ENCODE measurements at regions not wholly inside any gene's neighbourhood (a gene's known extent, or its start where the extent isn't known, plus 50 kb on each side); places are given as distances from the start of the nearest gene placed in this dataset.
"Not testable (repeated sequence)": the region's sequence is repeated elsewhere in the genome, so short reads cannot be mapped to it uniquely, and the experiment has no call there.

DNA sequence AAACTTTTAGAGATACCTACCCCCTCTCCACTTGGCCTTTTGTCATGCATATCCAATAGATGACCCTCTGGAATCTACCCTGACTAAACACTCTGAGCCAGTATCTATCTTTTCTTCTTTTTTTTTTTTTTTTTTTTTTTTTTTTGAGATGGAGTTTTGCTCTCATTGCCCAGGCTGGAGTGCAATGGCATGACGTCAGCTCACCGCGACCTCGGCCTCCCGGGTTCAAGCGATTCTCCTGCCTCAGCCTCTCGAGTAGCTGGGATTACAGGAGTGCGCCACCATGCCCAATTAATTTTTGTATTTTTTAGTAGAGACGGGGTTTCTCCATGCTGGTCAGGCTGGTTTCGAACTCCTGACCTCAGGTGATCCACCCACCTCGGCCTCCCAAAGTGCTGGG, 50.8 kb upstream of the GRIN2B start:
- not testable (repeated sequence) for DNase-seq (ENCODE audit: low spot score)

DNA sequence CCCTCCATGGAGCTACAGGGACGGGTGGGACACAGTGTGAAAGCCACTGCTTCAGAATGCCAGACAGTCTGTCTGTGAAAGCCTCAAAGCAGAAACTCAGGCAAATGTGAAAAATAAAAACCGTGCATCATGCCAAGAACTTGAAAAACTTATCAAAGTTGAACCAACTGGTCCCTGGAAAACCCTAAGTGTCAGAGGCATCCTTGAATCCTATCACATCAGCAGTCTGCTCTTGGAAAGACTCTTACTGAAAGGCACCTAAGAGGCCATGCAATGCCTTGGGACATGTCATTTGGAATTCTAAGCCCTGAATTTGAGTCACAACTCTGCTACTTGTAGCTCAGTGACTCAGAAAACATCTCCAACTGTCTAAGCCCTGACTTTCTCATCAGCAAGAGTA, 62.4 kb upstream of the GRIN2B start:
- DNase-seq (ENCODE audit: low spot score) = no peak

DNA sequence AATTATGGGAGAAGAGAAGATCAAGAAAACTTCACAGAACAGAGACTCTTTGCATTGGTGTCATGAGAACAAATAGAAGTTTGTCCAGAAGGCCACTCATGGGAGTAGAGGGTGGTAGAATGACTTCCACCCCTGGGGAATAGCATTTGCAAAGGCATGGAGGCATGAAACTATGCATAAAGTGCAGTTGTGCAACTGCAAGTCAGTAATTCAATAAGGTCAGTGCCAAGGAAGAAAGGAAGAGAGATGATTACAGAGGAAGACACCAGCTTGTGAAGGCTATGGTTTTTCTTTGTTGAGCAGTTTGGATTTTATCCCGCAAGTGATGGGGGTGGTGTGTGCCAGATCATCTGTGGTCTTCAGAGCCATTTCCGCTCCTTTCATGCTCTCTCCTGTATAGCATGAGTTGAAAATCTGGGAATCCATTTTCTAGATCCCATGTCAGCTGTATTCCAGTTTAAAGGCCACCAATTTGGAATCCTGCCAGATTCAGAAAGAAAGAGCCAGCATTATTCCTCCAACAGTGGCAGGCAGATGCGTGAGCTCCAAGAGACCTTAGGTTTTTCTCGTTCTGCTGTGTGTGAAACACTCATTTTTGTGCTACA, 67.6 kb upstream of the GRIN2B start:
- no peak for DNase-seq (ENCODE audit: low spot score)

DNA sequence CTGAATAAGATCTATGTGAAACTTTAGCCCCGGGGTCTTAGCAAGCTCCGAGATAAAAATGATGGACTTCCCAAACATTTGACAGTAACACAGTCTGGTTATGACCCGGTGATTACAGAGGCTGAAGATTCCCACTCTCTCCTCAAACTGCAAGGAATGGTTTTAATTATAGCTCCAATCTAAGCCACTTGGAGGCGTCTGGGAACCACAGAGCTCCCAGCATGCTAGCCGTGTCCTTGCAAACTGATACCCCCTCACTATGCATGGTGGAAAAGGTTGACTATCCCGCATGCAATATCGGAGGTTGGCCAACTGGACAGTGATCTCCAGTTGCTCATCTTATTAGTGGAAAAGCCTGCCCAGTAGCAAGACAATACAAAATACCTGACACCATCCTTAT, 76.5 kb upstream of the GRIN2B start:
- DNase-seq (ENCODE audit: low spot score) = no peak

DNA sequence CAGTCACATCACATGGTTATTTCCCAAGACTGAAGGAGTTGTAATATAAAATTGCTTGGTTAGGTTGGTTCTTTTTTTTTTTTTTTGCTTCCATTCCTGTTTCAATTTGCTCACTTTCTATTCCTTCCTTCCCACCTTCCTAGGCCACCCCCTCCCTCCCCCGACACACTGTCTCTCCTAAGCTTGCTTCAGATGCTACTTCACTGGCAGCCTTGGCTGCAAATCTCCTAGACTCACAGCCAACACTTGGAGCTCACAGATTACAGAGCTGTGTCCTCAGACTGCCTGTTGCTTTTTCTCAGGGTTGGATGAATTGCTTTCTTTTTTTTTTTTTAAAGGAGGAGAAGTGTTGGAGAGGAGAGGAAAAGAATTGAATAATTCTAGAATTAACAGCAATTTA, 77.3 kb upstream of the GRIN2B start:
- no peak for DNase-seq (ENCODE audit: low spot score)

DNA sequence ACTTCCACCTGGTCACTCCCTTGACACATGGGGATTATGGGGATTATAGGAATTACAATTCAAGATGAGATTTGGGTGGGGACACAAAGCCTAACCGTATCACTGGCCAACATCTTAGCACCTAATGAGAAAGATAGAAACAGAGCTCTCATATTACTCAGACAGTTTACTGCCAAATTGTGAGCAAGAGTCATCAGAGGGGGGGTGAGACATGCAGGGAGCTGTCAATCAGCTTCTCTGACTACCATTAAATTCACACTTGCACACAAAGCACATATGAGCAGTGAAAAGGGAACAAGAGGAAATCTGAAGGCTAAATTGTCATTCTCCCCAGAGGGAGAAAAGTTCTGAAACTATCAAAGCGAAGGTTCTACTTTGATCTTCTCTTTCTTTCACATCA, 78.1 kb upstream of the GRIN2B start:
- DNase-seq (ENCODE audit: low spot score) = no peak

DNA sequence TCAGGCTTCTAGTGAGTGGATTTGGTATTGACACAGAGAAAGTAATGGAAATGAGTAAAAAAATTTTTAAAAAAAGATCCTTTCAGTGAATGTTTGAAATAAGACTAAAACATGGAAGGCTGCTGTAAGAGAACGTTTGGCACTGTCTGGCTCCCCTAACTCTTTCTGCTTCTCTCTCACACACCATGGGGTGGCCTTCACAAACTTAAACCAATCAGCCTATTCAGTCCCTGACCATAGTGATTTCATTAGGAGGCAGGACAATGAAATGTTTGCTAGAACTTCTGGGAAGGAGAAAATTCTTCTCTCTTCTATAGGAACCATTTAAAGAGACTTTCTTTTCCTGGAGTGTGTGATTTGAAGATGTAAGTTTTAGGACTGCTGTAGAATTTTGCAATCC, 84.2 kb upstream of the GRIN2B start:
- no peak for DNase-seq (ENCODE audit: low spot score)

DNA sequence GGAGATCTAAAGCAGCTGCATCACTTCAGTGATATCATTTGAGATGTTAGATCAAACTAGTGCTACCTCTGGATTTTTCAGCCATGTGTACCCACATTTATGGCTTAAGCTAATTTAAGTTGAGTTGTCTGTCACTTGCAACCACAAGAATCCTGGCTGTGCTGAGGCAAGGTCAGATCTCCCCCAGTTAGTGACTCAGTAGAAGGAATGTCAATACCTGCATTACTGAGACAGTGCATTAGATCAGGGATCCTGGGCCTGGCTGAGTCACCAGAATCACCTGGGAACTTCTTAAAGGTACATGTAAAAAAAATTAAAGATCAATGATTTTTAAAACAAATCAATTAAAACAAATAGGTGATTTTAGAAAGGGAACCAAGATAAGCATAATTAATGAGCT, 84.6 kb upstream of the GRIN2B start:
- no peak for DNase-seq (ENCODE audit: low spot score)

DNA sequence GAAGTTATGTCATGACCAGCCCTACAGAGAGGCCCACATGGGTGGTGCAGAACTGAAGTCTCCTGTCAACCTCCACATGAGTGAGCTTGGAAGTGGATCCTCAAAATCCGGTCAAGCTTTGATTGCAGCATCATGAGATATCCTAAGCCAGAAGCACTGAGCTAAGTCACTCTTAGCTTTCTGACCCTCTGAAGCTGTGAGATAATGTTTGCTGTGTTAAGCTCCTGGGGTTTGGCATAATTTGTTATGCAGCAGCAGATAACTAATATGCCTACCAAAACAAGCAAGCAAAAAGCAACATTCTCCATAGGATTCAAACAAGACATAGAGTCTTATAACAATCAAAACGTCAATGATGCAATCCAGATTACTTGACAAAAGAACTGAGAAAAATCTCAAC, 87.6 kb upstream of the GRIN2B start:
- DNase-seq (ENCODE audit: low spot score) = no peak

DNA sequence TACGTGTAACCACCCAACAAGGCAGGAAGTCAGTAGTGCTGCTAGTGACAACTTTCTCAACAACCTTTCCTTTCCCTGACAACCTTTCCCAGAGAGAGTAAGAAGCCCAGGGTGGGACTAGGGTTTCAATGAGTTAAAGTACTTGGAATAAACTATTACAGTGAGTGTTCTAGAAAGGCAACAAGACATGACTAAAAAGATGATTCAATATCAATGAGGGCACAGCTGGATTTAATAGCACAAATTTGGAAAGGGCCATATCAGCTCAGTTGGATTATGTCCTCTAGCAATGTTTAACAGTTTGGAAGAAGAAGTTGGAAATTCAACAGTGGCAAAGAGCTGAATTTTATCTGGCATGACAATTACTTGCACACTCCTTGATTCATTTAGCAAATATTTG, 90.4 kb upstream of the GRIN2B start:
- no peak for DNase-seq (ENCODE audit: low spot score)

DNA sequence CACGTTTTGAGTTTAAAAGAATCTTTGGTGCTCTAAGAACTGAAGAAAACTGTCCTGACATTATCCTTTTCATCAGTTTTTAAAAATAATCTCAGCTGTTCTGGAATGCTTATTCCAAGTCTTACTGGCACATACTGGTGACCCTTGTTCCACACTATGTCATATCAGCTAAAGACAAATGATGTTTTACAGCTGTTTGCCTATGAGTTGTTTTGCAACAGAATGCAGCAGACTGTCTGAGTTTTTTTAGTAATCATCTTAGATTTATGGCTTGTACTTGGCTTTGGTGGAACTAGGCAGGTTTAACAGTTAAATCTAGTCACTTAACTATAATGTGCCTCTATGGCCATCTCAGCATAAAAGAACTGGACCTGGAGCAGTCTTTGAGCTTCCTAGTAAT, 91.6 kb upstream of the GRIN2B start:
- no peak for DNase-seq (ENCODE audit: low spot score)

DNA sequence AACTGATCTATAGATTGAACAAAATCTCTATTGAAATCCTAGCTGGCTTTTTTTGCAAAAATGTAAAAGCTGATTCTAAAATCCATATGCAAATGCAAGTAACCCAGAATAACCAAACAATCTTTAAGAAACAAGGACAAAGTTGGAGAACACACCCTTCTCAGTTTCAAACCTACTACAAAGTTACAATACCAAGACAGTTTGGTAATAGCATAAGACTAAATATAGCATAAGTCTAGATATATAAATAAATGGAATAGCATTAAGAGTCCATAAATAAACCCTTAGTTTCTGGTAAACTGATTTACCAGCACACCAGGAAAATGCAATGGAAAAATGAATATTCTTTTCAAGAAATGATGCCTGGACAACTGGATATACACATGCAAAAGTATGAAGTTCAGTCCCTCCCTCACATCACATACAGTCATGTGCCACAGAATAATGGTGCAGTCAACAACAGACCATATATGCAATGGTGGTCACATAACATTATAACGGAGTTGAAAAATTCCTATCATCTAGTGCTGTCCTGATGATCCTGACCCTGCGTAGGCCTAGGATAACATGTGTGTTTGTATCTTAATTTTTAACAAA, 94.5 kb upstream of the GRIN2B start:
- no peak for DNase-seq (ENCODE audit: low spot score)

DNA sequence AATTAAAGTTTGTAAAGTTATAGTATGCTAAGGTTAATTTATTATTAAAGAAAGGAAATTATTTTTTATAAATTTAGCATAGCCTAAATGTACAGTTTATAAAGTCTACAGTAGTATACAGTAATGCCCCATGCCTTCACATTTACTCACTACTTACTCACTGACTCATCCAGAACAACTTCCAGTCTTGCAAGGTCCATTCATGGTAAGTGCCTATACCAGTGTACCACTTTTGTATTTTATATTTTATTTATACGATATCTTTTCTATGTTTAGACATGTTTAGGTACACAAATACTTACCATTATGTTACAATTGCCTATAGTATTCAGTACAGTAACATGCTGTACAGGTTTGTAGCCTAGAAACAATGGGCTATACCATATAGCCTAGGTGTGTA, 95.1 kb upstream of the GRIN2B start:
- no peak for DNase-seq (ENCODE audit: low spot score)

DNA sequence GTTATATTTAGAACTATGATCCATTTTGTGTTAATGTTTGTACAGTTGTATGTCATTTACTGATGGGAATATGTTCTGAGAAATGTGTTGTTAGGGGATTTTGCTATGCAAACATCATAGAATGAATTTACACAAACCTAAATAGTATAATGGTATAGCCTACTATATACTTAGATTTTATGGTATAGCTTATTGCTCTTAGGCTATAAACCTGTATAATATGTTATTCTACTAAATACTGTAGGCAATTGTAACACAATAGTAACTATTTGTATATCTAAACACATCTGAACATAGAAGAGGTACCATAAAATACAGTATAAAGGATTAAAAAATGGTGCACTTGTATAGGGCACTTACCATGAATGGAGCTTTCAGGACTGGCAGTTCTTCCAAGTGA, 105.4 kb upstream of the GRIN2B start:
- no peak for DNase-seq (ENCODE audit: low spot score)

DNA sequence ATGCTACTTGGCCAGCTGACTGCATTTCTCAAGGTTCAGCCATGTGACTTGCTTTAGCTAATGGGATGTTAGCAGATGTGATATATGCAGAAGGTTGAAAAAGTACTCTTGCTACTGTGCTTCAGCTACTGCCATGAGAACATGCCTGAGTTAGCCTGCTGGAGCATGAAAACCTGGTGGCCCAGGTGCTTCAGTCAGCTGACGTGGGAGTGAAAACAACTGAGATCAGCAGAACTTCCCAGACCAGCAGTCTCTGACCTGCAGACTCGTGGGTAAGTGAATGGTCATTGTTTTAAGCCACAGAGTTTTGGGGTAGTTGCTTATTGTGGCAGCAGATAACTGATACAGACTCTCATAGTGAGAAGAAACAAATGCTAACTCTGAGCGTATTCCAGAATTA, 118.6 kb upstream of the GRIN2B start:
- no peak for DNase-seq (ENCODE audit: low spot score)

DNA sequence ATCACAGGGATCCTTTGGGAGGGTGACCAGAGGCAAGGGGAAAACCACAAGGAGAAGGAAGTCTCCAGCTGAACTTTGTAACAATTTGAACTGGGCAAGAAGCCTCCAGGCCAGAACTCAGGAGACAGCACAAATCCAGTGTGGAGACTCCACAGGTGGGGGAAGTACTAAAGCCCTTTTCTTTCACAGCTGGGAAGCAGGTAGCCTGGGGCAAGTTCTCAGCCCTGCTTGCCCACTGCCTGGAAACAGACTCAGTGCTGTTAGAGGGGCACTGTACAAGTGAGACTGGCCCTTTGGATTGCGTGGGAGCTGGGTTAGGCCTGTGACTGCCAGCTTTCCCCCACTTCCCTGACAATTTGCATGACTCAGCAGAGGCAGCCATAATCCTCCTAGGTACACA, 120.2 kb upstream of the GRIN2B start:
- not testable (repeated sequence) for DNase-seq (ENCODE audit: low spot score)

DNA sequence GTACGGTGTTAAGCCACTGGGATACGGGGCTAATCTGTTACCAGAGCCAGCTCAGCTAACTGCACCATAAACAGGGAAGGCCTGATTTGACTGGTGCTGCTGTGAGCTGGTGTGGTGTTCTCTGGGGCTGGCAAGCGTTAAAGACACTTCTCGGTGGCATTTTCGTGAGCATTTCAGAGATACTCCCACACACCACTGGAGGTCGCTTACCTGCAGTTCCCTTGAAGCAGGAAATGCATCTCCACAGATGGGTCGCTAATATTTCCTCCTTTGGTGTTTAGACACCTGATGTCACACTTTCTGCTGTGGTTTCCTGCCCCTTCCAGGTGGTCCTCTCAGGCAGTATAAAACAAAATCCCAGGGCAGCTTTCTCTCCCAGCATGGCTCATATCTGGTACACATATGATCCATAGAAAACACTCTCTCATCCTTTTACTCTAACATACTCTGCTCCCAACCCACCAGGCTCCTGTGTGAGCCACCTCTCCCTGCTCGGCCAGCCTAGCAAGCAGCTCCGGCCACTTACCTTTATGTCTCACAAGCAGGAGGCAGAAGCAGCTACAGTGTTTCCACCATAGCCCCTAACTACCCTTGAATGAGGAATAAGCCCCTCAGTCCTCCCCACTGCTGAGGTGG, 129.9 kb upstream of the GRIN2B start:
- no peak for DNase-seq (ENCODE audit: low spot score)

DNA sequence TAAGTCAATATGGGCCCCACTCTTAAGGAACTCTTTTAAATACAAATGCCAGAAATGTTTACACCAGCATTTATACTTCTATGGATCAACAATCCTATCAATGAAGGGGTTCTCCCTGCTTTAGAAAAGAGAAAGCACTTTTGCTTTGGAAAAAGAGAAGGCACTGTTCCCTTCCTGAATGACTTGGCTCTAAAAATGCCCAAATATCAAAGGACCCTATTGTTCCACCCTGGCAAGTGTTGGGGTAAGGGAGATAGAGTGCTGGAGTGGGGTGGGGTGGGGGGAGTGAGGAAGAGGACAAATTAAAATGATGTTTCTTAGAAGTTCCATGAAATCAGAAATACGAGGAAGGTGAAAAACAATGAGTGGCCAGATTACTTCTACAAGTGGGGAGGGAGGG, 131.6 kb upstream of the GRIN2B start:
- DNase-seq (ENCODE audit: low spot score) = no peak

DNA sequence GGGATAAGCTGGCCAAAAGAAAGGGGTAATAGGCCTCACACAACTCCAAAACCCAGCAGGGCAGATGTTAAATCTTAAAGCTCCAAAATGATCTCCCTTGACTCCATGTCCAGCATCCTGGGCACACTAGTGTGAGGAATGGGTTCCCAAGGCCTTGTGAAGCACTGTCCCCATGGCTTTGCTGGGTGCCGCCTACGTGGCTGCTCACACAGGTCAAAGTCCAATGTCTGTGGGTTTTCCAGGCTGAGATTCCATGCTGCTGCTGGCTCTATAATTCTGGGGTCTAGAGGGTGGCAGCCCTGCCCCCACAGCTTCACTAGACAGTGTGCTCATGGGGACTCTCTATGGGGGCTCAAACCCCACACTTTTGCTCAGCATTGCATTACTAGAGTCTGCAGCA, 145.3 kb upstream of the GRIN2B start:
- no peak for DNase-seq (ENCODE audit: low spot score)

DNA sequence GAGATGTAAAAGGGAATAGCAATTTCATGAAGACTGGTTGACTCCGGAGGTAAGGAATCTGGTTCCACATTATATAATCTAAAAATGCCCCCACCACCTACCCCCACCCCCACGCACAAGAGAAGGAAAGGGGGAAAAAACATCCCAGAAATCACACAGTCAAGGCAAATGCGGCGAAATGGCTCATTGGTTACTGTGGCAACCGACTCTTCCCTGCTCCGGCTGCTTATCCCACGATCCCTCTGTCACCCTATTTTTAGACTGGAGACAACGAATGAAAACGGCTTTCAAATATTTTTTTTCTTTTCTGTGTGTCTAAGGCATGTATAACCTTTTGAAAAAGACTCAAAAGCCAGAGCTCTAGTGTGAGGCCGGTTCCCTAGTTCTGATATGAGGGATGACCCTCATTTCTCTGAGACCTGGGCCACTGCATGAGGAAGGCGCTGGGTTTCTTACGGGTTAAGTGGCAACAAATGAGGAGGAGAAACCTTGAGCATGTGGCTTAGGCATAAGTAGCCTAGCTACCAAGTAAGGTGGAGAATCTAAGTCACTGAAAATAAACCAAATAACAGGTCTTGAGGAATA, 148.3 kb upstream of the GRIN2B start:
- no peak for DNase-seq (ENCODE audit: low spot score)

DNA sequence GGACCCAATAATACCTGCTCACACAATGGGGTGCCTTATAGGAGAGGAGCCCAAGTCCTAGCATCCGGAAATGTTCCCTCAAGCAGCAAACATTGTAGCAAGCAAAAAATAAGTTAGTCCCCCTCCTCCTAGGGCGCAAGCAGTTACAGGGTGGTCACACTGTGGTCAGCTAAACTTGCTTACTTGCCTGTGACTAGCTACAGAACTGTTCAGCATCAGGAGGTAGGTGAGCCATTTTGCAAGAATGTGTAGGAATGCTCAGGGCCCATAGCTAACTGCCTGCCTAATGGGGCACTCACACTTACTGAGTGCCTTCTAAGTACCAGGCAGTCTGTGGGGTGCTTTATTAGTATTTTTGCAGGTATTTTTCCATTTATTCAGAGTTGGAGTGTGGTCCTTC, 154.6 kb upstream of the GRIN2B start:
- no peak for DNase-seq (ENCODE audit: low spot score)

DNA sequence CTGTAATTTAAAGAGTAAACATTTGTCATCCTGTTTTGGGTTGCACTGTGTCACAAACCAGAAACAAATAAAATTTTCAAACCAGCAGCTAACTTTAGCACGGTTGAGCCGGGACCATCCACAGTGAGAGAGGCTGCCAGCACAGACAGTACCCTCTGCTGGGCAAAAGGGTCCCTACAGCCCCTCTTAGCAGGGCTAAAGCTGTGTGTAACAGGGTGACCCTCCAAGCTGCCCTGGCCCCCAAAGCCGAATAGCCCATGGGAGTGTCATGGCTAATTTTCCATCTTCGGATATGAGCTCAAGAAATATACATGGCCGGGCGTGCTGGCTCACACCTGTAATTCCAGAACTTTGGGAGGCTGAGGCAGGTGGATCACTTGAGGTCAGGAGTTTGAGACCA, 157.1 kb upstream of the GRIN2B start:
- no peak for DNase-seq (ENCODE audit: low spot score)

DNA sequence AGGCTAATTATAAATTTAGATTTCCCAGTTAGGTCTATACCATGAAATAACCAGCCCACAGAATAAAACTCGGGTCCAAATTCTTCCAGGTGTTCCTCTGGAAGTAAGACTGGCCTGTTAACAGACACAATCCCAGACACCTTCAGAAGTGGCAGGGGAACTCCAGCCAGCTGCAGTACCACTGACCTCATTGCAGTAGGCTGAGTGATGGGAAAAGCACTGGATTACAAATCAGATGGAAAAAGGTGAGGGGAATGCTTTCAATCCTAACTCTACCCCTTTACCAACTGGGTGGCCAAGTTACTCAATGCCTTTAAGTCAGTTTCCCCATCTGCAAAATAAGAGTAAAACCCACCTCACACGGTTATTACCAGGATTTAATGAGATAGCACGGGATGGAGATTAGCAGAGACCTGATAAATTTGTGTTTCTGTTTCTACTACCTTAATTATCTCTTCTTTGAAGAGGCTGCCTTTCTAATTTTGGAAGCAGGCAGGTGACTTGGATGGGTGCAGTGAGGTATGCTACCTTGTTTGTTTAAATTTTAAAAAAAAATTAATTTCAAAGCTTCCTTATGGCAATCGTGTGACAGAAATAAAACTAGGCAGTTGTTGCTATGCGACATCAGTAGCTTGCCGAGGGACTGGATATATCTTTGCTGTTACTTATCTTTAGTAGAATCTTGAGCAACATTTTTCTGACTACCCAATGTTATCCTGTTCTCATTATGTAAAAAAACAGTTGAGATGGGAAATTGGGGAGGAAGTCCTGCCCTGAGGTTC, 167.3 kb upstream of the GRIN2B start:
- DNase-seq (ENCODE audit: low spot score) = no peak
